PFSK-1 (cell line): ENCODE measurements at regions not wholly inside any gene's neighbourhood (a gene's known extent, or its start where the extent isn't known, plus 50 kb on each side); places are given as distances from the start of the nearest gene placed in this dataset.

Source experiments
- FOXP2 ChIP-seq: optimal IDR thresholded peaks from 2 replicates; pipeline ENCODE3; 2011; ENCODE audit warnings: borderline replicate concordance, control low read depth, inconsistent platforms; ENCODE audit not compliant: insufficient read depth; ENCODE audit errors: extremely low read length, extremely low read depth
- POLR2AphosphoS5 ChIP-seq: IDR thresholded peaks from 2 replicates; pipeline ENCODE4 v1.6.1; 2012; ENCODE audit warnings: low read depth, mild to moderate bottlenecking, control low read depth, low read length, moderate library complexity

DNA sequence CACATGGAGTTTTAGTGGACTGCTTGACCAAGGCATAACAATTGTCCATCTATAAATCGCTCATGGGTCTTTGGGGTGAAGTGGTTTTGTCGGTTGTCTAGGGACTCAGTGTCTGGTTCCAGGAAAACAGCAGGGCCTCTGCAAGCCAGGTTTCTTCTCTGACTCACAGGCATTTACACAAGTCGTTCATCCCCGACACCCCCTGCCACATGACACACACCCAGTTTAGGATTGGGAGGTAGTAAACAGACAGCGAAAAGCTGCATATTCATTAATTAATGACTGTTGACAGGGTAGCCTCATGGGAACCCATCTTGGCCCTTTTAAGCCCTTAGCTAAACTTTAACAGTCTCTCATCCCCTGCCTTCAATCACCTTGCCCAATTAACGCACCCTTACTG is 194.8 kb upstream of the ACVR2A start:
- TF ChIP-seq FOXP2 (no peak), POLR2AphosphoS5 (no peak)
